OCI-LY1 (cell line): ENCODE measurements at regions not wholly inside any gene's neighbourhood (a gene's known extent, or its start where the extent isn't known, plus 50 kb on each side); places are given as distances from the start of the nearest gene placed in this dataset.

ENCODE experiments used
- H2AFZ ChIP-seq: fragments of 200-600 bp; sonication (generic), shearing (Covaris generic); 2 replicates; pipeline ENCODE4 v1.6.0; 2014; ENCODE audit warnings: antibody characterized with exemption, mild to moderate bottlenecking, low read length
- H3F3A ChIP-seq: fragments of 200-600 bp; sonication (generic), shearing (Covaris generic); 2 replicates; pipeline ENCODE4 v1.6.0; 2014; ENCODE audit warnings: mild to moderate bottlenecking, antibody characterized with exemption, low read length, moderate library complexity; ENCODE audit not compliant: insufficient read depth
- H3K27ac ChIP-seq: fragments of 200-600 bp; sonication (generic); 2 replicates; pipeline ENCODE4 v1.5.1; 2014; ENCODE audit warnings: low read length, mixed run types, mild to moderate bottlenecking, low read depth; ENCODE audit not compliant: poor library complexity, severe bottlenecking
- H3K27me3 ChIP-seq: fragments of 200-600 bp; sonication (generic); 2 replicates; pipeline ENCODE4 v1.6.0; 2014; ENCODE audit warnings: antibody characterized with exemption, mild to moderate bottlenecking, low read length, moderate library complexity; ENCODE audit not compliant: insufficient read depth
- H3K36me3 ChIP-seq: fragments of 200-600 bp; sonication (generic); 2 replicates; pipeline ENCODE4 v1.6.1; 2014; ENCODE audit warnings: mild to moderate bottlenecking, antibody characterized with exemption, low read length, moderate library complexity, mixed read lengths; ENCODE audit not compliant: insufficient read depth
- H3K4me1 ChIP-seq: fragments of 200-600 bp; sonication (generic); 2 replicates; pipeline ENCODE4 v1.5.1; 2014; ENCODE audit warnings: mild to moderate bottlenecking, low read length, moderate library complexity; ENCODE audit not compliant: insufficient read depth, severe bottlenecking
- H3K4me2 ChIP-seq: fragments of 200-600 bp; sonication (generic), shearing (Covaris generic); 2 replicates; pipeline ENCODE4 v1.6.1; 2014; ENCODE audit warnings: low read length
- H3K4me3 ChIP-seq: fragments of 200-600 bp; sonication (generic); 2 replicates; pipeline ENCODE4 v1.5.1; 2014; ENCODE audit warnings: low read length, low read depth, mild to moderate bottlenecking, mixed read lengths; ENCODE audit not compliant: poor library complexity, severe bottlenecking
- H3K79me2 ChIP-seq: fragments of 200-600 bp; shearing (Covaris generic); 2 replicates; pipeline ENCODE4 v1.6.1; 2016; ENCODE audit warnings: mixed run types, low read length, mixed read lengths; ENCODE audit not compliant: insufficient read depth
- H3K9ac ChIP-seq: fragments of 200-600 bp; sonication (generic), shearing (Covaris generic); 2 replicates; pipeline ENCODE4 v1.6.1; 2014; ENCODE audit warnings: mild to moderate bottlenecking, low read length, mixed read lengths
- H3K9me2 ChIP-seq: fragments of 200-600 bp; sonication (generic), shearing (Covaris generic); 2 replicates; pipeline ENCODE4 v1.6.1; 2014; ENCODE audit warnings: low read depth, mild to moderate bottlenecking, low read length, mixed read lengths
- H3K9me3 ChIP-seq: fragments of 200-600 bp; shearing (Covaris generic); 2 replicates; pipeline ENCODE4 v1.6.1; 2014; ENCODE audit warnings: low read length, mixed read lengths
- H4K20me1 ChIP-seq: fragments of 200-600 bp; sonication (generic), shearing (Covaris generic); 2 replicates; pipeline ENCODE4 v1.6.0; 2016; ENCODE audit warnings: mild to moderate bottlenecking, low read length; ENCODE audit not compliant: insufficient read depth
- CTCF ChIP-seq: fragments of 200-600 bp; sonication (generic), shearing (Covaris generic); IDR thresholded peaks from 2 replicates; pipeline ENCODE4 v1.5.1; 2017; ENCODE audit warnings: mild to moderate bottlenecking, antibody characterized with exemption, low read length, moderate library complexity, mixed read lengths
- EZH2 ChIP-seq: fragments of 200-600 bp; sonication (generic), shearing (Covaris generic); IDR thresholded peaks from 2 replicates; pipeline ENCODE4 v1.8.0; 2017; ENCODE audit warnings: borderline replicate concordance, mixed run types, mild to moderate bottlenecking, antibody characterized with exemption, low read length, moderate library complexity, mixed read lengths

GRCh38 chr4:123120473-123120872 lies 198.1 kb upstream of the NUDT6 start:
- H3K79me2 ChIP-seq: no peaks in the 10 kb centered on the region
- H3K36me3 ChIP-seq: no peaks in the 10 kb centered on the region
- TF ChIP-seq CTCF (no peak), EZH2 (no peak)
- H3K4me2 ChIP-seq: no peak overlapping the region
- H3K27ac ChIP-seq: no peak overlapping the region
- no peaks in the 10 kb centered on the region for H3K27me3 ChIP-seq
- no peak overlapping the region for H3K4me3 ChIP-seq
- H3F3A ChIP-seq: no peaks in the 10 kb centered on the region
- no peaks in the 10 kb centered on the region for H3K9me2 ChIP-seq
- no peaks in the 10 kb centered on the region for H4K20me1 ChIP-seq
- H3K4me1 ChIP-seq: no peaks in the 10 kb centered on the region
- H3K9me3 ChIP-seq: no peaks in the 10 kb centered on the region
- H2AFZ ChIP-seq: no peak overlapping the region
- no peak overlapping the region for H3K9ac ChIP-seq

DNA sequence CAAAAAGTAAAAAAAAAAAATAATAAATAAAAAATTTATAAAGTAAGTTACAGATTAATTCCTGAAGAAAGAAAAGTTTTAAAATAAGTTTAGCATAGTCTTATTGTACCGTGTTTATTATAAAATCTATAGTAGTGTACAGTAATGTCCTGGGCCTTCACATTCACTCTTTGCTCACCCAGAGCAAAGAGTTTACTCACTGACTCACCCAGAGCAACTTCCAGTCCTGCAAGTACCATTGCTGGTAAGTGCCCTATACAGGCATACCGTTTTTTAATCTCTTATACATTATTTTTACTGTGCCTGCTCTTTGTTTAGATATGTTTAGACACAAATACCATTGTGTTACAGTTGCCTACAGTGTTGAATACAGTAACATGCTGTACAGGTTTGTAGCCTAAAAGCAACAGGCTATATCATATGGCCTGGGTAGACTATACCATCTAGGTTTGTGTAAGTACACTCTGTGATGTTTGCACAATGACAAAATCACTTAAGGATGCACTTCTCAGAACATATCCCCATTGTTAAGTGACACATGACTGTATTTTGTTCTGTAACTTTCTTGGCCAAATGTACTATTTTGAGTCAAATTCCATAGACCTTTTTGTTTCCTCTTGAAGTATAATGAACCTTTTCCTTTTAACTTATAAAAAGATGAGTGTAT lies 199.0 kb upstream of the NUDT6 start:
- Histone ChIP-seq H3K4me1 (no peaks in the 10 kb centered on the region), H3K27me3 (no peaks in the 10 kb centered on the region), H3K4me3 (no peak overlapping the region), H3K4me2 (no peak overlapping the region), H3K27ac (no peak overlapping the region), H3F3A (no peaks in the 10 kb centered on the region), H3K36me3 (no peaks in the 10 kb centered on the region), H3K9me3 (no peaks in the 10 kb centered on the region), H2AFZ (no peak overlapping the region), H3K9me2 (no peaks in the 10 kb centered on the region), H3K9ac (no peak overlapping the region), H4K20me1 (no peaks in the 10 kb centered on the region), H3K79me2 (no peaks in the 10 kb centered on the region)
- TF ChIP-seq CTCF: no peak
- TF ChIP-seq EZH2: no peak

GRCh38 chr4:123125477-123125876 lies 203.1 kb upstream of the NUDT6 start:
- no peaks in the 10 kb centered on the region for H3K79me2 ChIP-seq
- H3K36me3 ChIP-seq: no peaks in the 10 kb centered on the region
- H4K20me1 ChIP-seq: no peaks in the 10 kb centered on the region
- H3K27ac ChIP-seq: no peak overlapping the region
- no peaks in the 10 kb centered on the region for H3F3A ChIP-seq
- no peak overlapping the region for H3K4me3 ChIP-seq
- no peak overlapping the region for H3K4me2 ChIP-seq
- H3K9me2 ChIP-seq: no peaks in the 10 kb centered on the region
- H3K27me3 ChIP-seq: no peaks in the 10 kb centered on the region
- H3K4me1 ChIP-seq: no peaks in the 10 kb centered on the region
- H3K9me3 ChIP-seq: no peaks in the 10 kb centered on the region
- H2AFZ ChIP-seq: no peak overlapping the region
- TF ChIP-seq CTCF (no peak), EZH2 (no peak)
- H3K9ac ChIP-seq: no peak overlapping the region
